ENCODE measurements at regions not wholly inside any gene's neighbourhood (a gene's known extent, or its start where the extent isn't known, plus 50 kb on each side); places are given as distances from the start of the nearest gene placed in this dataset.

GRCh38 chr10:91576096-91576545, 56.8 kb downstream of the PPP1R3C start:
- Histone ChIP-seq H3K27me3 (ENCODE audit: insufficient read depth, low read depth) (no peaks in the 10 kb centered on the region), H3F3A (ENCODE audit: insufficient read depth, low read depth) (no peaks in the 10 kb centered on the region), H2AFZ (no peak overlapping the region), H4K20me1 (ENCODE audit: insufficient read depth) (no peaks in the 10 kb centered on the region), H3K4me2 (no peak overlapping the region), H3K4me3 (no peak overlapping the region), H3K9me2 (ENCODE audit: insufficient read depth) (no peaks in the 10 kb centered on the region), H3K27ac (no peak overlapping the region), H3K9me3 (ENCODE audit: insufficient read depth, low read depth) (no peaks in the 10 kb centered on the region), H3K79me2 (ENCODE audit: low read depth) (no peaks in the 10 kb centered on the region), H3K4me1 (replicated peaks; ENCODE audit: insufficient read depth) (no peaks in the 10 kb centered on the region), H3K36me3 (ENCODE audit: low read depth) (no peaks in the 10 kb centered on the region)
- TF ChIP-seq EZH2 (IDR thresholded peaks at IDR 0.05; ENCODE audit: low read depth) (no peak), CTCF (conservative IDR thresholded peaks at IDR 0.05) (no peak)
- intact Hi-C loops (cut with micrococcal nuclease; ENCODE audit: unreplicated experiment): no loop called here
- BruUV-seq (replicated peaks): no TSS peak
- ChIA-PET POLR2A (ENCODE audit: unreplicated experiment) (no interaction called here), CTCF (no interaction called here)
- no peak for DNase-seq

DNA sequence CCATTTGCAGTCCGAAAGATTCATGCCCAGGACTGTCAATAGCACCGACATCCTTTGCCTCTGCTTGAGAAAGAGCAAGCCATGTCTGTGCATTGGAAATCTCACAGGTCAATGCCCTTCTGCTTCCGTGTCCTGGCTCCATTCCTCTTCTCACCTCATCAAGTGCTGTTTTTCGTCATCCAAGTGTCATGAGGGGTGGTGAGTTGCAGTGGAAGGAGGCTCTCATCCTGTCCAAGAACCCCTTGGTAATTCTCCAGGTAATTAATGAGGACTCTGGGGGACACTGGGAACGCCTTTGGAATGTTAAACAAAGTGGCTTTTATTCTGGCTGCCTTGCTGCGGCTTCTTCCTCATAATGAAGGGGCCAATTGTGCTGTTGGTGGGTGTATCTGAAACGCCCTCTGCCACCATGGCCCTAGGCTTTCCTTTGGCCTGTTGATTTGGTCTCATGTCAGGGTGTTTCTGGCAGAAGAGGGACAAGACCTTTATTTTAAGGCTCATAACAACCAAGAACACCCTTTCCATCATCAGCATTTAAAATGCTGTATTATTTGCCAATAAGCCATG, 57.7 kb downstream of the PPP1R3C start:
- DNase-seq: no peak
- H3K4me3 ChIP-seq: no peak overlapping the region
- no peaks in the 10 kb centered on the region for H3K9me2 ChIP-seq (ENCODE audit: insufficient read depth)
- H3K4me2 ChIP-seq: no peak overlapping the region
- ChIA-PET POLR2A (ENCODE audit: unreplicated experiment) (no interaction called here), CTCF (no interaction called here)
- no peaks in the 10 kb centered on the region for H3F3A ChIP-seq (ENCODE audit: insufficient read depth, low read depth)
- H3K79me2 ChIP-seq (ENCODE audit: low read depth): no peaks in the 10 kb centered on the region
- no peaks in the 10 kb centered on the region for H3K4me1 ChIP-seq (replicated peaks; ENCODE audit: insufficient read depth)
- no peaks in the 10 kb centered on the region for H3K27me3 ChIP-seq (ENCODE audit: insufficient read depth, low read depth)
- no TSS peak for BruUV-seq (replicated peaks)
- H3K9me3 ChIP-seq (ENCODE audit: insufficient read depth, low read depth): no peaks in the 10 kb centered on the region
- H3K36me3 ChIP-seq (ENCODE audit: low read depth): no peaks in the 10 kb centered on the region
- TF ChIP-seq EZH2 (IDR thresholded peaks at IDR 0.05; ENCODE audit: low read depth): no peak
- no peak for TF ChIP-seq CTCF (conservative IDR thresholded peaks at IDR 0.05)
- no peak overlapping the region for H3K27ac ChIP-seq
- intact Hi-C loops (cut with micrococcal nuclease; ENCODE audit: unreplicated experiment): no loop called here
- H2AFZ ChIP-seq: no peak overlapping the region
- no peaks in the 10 kb centered on the region for H4K20me1 ChIP-seq (ENCODE audit: insufficient read depth)

DNA sequence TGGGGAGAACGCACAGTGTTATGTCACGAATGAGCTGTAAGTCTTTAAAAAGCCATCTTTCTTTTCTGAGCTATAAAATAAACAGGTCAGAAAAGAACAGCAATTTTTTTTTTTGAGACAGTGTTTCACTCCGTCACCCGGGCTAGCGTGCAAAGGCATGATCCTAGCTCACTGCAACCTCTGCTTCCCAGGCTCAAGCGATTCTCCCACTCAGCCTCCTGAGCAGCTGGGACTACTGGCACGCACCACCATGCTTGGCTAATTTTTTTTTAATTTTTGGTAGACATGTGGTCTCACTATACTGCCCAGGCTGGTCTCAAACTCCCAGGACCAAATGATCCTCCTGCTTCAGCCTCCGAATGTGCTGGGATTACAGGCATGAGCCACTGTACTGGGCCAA, 58.6 kb downstream of the PPP1R3C start:
- Histone ChIP-seq H3K36me3 (ENCODE audit: low read depth) (no peaks in the 10 kb centered on the region), H3K4me2 (no peak overlapping the region), H3K9me2 (ENCODE audit: insufficient read depth) (no peaks in the 10 kb centered on the region), H3F3A (ENCODE audit: insufficient read depth, low read depth) (no peaks in the 10 kb centered on the region), H3K4me1 (replicated peaks; ENCODE audit: insufficient read depth) (no peaks in the 10 kb centered on the region), H3K27me3 (ENCODE audit: insufficient read depth, low read depth) (no peaks in the 10 kb centered on the region), H3K4me3 (no peak overlapping the region), H3K9me3 (ENCODE audit: insufficient read depth, low read depth) (no peaks in the 10 kb centered on the region), H3K27ac (no peak overlapping the region), H4K20me1 (ENCODE audit: insufficient read depth) (no peaks in the 10 kb centered on the region), H3K79me2 (ENCODE audit: low read depth) (no peaks in the 10 kb centered on the region), H2AFZ (no peak overlapping the region)
- ChIA-PET POLR2A (ENCODE audit: unreplicated experiment) (no interaction called here), CTCF (no interaction called here)
- TF ChIP-seq CTCF (conservative IDR thresholded peaks at IDR 0.05) (no peak), EZH2 (IDR thresholded peaks at IDR 0.05; ENCODE audit: low read depth) (no peak)
- intact Hi-C loops (cut with micrococcal nuclease; ENCODE audit: unreplicated experiment): no loop called here
- no peak for DNase-seq
- no TSS peak for BruUV-seq (replicated peaks)
